Thyroid gland (tissue), 4 donors: ENCODE measurements at regions not wholly inside any gene's neighbourhood (a gene's known extent, or its start where the extent isn't known, plus 50 kb on each side); places are given as distances from the start of the nearest gene placed in this dataset.

Source experiments
- CTCF ChIP-seq, 6 experiments: fragments of 200-600 bp in 3 of 6; fragments of 450-650 bp in 3 of 6; sonication (generic) in 3 of 6; IDR thresholded peaks; one replicate each; pipeline ENCODE4 v1.5.1; 2016 to 2019; ENCODE audit warnings: antibody characterized with exemption in 6 of 6, mild to moderate bottlenecking in 2 of 6, inconsistent platforms in 1 of 6, moderate library complexity in 1 of 6
- POLR2A ChIP-seq, 2 donors: fragments of 450-650 bp; IDR thresholded peaks; one replicate each; pipeline ENCODE4 v1.6.1; 2017; ENCODE audit warnings: antibody characterized with exemption in 2 of 2, mild to moderate bottlenecking in 2 of 2, moderate library complexity in 1 of 2

- TF ChIP-seq CTCF (IDR thresholded peaks at IDR 0.05) (no peak), POLR2A (IDR thresholded peaks at IDR 0.05) (no peak)
Observed at GRCh38 chr12:24306001-24306400, 356.5 kb upstream of the SOX5 start.
